GM19023 (cell line): ENCODE measurements at regions not wholly inside any gene's neighbourhood (a gene's known extent, or its start where the extent isn't known, plus 50 kb on each side); places are given as distances from the start of the nearest gene placed in this dataset.

ENCODE experiments used
- ATAC-seq: cut with Tn5 transposase; IDR thresholded peaks from one replicate; pipeline ENCODE4 v1.9.1; 2021; ENCODE audit warnings: mild to moderate bottlenecking, moderate library complexity; ENCODE audit not compliant: unreplicated experiment

DNA sequence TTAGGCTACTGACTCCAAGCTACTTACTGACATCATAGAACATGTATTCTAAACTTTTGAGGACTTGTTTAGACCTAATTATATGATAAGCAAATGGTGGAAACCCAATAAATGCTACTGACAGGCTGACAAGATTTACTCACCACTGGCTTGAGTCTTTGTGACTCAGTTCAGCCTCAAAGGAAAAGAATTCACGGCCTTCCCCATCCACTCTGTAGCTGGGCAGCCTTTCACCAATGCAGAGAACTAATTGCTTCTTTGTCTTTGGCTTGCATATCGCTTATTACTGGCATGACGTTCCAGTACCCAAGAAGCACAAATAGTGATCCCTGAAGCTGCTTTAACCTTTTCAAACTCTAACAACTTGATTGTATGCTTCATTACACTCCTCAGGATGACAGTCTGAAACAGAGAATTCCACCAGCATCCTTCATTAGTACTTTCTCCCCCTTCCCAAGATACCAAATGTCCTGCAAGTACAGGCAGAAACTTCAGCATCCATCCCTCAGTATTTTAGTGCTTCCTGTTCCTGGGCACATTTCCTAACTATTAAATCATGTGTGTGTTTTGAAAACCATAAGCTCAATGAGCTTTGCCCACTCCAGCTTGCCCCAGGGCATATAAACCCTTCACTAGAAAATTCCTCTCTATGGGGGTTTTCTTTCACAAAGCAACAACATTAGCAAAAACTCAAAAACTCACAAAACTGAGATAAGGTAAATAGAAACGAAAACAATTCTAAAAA is 298.1 kb upstream of the SLC7A11 start:
- ATAC-seq, result no peak

DNA sequence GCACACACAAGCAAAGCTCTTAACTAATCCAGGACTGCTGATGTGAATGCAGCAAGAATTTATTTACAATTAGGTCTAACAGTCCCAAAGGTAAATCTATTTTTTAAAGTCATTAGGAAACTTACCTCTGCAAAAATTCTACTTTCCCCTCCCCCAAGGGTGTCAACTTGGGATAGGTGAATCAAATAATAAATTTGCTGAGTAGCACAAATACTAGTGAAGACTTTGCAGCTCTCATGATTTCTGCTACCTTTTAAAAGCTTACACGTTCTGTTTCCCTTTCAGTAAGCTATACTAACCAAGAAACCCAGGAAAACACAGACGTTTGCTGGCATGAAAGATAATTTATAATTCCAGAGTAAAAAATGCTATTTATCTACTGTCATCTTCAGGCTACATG is 296.6 kb upstream of the SLC7A11 start:
- ATAC-seq, result no peak

DNA sequence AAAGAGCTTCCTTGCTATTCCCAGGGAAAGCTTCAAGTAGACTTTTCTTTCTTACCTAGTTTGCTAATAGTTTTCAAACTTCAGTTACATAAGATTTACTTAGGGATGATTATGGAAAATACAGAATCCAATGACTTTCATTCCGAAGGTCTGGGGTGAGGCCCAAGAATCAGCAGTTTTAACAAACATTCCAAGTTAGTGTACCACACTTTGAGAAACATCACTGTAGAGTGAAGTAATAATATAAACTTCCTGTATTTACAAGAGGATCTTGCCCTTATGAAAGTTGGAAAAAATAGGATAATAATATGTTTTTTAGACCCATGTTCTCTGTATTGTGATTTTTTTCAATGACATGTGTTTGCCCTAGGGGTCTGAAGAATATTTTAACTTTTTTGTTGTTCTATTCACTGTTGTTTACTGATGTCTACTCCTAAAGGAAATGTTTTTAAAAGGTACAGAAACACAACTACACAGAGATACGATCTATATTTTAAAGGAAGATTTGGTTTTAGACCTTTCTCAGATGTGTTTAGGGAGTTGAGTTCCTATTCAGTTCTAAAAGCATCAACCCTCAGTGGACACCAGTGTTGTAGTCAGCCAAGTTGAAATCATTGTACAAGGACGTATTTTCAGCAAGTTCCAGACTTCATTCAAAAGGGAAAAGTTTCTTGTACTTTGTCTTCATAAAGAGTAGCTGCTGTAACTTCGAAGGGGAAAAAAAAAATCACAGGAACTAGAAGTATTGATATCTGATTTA is 295.8 kb upstream of the SLC7A11 start:
- no peak for ATAC-seq

GRCh38 chr4:138535316-138535715 is 293.2 kb upstream of the SLC7A11 start:
- no peak for ATAC-seq

DNA sequence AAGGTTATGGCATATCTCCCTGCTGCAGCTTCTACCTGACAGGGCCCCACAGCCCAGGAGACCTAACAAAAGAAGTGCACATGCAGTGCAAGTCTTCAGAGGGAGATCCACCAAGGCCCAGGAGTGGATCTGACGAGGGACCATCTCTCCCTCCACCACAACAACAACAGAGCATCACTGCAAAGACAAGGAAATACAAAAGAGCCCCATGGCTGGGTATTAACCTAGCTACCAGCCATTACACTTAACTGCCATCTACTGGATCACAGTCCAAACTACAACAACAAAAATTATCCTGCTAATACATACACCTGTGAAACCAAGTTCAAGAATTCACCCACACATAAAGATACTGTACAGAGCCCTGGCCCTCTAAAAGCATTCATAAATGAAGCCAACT is 280.2 kb upstream of the SLC7A11 start:
- no peak for ATAC-seq

- no peak for ATAC-seq
These were observed 279.7 kb upstream of the SLC7A11 start for GRCh38 chr4:138521809-138522208.

GRCh38 chr4:138519436-138519835 is 277.3 kb upstream of the SLC7A11 start:
- ATAC-seq, result no peak

- ATAC-seq, result no peak
These were observed 271.4 kb upstream of the SLC7A11 start for GRCh38 chr4:138513535-138513934.

DNA sequence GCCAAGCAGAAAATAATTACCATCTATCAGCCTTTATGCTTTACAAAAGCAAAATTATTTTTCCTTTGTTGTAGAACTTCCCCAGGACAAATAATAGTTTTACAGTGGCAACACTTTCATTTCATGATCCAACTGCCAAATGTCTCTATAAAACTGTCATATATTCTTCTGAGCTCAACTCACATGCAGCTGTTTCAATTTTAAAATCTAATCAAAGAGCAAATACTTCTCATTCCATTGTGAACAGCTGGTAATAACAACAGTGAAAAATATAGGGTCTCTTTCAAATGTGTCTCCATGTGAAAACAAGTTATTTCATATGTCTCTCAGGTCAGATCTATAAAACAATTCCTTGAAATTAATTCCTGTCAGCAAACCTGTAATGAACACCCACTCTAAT is 270.6 kb upstream of the SLC7A11 start:
- ATAC-seq, result no peak

GRCh38 chr4:138510053-138510452 is 267.9 kb upstream of the SLC7A11 start:
- no peak for ATAC-seq

DNA sequence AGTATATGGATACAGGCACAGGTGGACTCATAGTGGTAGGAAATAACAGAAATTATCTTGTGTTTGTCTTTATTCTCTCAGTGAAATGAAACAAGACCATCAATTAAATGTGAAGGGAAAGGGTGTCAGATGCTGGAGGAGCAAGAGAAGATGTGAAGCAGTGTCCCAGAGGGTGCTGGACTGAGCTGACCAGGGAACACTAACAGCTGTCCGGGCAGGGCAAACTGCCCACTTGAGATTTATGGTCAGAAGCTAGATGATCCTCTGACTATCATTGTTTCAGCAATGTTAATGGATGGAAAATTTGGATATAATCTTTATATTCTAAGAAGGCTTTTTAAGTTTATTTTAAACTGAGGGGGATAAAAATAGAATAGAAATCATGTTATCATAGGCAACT is 267.2 kb upstream of the SLC7A11 start:
- ATAC-seq, result no peak

- no peak for ATAC-seq
These were observed 265.4 kb upstream of the SLC7A11 start for GRCh38 chr4:138507522-138507921.

DNA sequence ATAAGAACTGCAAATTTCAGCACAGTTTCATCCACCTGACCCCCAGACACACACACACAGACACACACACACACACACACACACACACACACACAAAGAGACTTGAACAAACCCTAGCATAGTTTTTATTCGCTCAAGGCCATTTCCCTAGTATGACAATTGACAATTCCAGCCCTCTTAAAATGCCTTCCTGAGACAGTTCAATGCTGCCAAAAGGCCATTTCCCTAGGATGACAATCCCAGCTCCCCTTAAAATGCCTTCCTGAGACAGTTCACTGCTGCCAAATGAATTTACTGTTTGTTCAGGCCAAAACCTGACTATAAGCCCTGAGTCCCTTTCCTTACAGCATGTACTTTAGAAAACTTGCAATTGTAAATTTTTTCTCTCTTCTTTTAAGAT is 259.5 kb upstream of the SLC7A11 start:
- ATAC-seq, result no peak

DNA sequence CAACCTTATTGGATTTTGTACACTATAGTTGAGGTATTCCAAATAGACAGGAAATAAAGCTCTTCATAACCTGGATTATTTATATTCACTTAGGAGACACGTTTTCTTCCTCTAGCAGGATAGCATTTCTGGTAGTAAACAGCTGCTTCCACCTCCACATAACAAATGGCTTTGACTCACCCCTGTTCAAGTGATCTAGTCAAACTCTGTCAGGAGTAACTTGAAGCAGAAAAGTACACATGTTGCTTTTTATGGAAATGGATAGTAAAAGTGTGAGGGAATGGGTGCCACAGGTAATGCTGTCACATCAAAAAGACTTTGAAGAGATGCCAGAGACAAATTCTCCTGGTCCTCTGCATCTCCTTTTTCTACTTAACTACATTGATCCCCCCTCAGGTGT is 258.7 kb upstream of the SLC7A11 start:
- no peak for ATAC-seq

DNA sequence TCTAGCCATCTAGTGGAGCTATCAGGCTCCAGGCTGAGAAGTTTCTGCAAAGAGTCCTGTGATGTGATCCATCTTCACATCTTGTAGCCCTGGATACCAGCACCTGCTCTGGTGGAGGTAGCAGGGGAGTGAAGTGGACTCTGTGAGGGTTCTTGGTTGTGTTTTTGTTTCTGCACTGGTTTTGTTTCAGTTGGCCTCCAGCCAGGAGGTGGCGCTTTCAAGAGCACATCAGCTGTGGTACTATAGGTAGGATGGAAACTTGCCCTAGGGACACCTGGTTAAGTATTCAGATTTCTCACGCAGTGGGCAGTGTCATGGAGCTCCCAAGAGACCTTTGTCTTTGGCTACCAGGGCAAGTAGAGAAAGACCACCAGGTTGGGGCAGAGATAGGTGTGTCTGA is 257.5 kb upstream of the SLC7A11 start:
- no peak for ATAC-seq

DNA sequence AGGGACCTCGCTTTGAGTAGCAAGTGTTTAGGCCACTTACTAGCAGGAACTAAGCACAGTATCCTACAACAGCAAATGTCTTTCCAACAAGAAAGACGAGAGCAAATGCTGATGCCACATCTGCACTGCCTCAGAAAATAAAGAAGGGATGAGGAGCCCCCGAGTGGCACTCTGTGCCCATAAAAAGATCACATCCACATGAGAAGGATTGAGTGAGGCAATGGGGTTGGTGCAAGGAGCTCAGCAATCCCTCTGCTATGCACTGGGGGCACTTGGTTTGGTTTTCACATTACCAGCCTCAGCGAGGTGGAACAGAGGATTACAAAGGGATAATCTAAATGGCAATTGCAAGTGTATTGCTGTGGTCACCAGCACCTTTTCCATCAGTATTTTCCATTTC is 252.8 kb upstream of the SLC7A11 start:
- ATAC-seq, result no peak

GRCh38 chr4:138494116-138494515 is 252.0 kb upstream of the SLC7A11 start:
- ATAC-seq, result no peak

GRCh38 chr4:138492176-138492575 is 250.0 kb upstream of the SLC7A11 start:
- ATAC-seq, result no peak

- no peak for ATAC-seq
These were observed 246.4 kb upstream of the SLC7A11 start for GRCh38 chr4:138488533-138488932.

DNA sequence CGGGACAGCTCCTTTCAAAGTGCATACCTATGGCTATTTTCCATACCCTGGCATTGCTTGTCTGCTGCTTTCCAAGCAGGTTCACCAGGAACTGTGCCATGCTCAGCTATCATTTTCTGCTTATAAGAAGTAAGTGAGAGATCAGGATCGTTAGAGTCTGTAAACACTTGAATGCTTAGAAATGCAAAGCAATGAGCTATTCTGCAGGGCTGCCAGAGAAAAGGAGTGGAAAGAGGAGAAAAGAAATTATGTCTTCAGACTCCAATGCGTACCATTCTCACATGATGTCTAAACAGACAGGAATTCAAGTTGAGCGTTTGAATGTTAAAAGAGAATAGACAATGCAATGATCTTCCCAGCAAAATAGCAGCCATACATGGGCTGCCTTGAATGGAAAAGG is 245.5 kb upstream of the SLC7A11 start:
- ATAC-seq, result no peak

GRCh38 chr4:138487230-138487629 is 245.1 kb upstream of the SLC7A11 start:
- ATAC-seq, result no peak

- no peak for ATAC-seq
These were observed 243.3 kb upstream of the SLC7A11 start for GRCh38 chr4:138485498-138485897.

DNA sequence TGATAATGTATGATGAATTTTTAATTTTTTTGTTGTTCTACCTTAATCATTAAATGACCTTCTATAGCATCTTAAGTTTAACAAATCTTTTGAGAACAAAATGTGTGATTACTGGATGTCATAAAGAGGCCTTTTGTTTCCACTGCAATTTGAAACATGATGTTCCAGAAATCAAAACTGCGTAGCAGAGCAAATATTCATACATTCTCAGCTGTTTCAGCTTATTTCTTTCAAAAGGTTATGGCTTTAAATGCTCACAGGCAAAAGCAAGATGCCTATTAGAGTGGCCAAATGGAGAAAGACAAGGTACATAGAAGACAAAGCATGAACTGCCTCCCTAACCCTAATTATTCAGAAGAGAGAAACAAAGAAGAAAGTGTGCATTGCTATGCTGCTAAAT is 233.0 kb upstream of the SLC7A11 start:
- ATAC-seq, result no peak
